Caco-2 (cell line): ENCODE measurements at regions not wholly inside any gene's neighbourhood (a gene's known extent, or its start where the extent isn't known, plus 50 kb on each side); places are given as distances from the start of the nearest gene placed in this dataset.
A peak's percentile ranks its signal among the peaks of the same experiment; 100 is the strongest.
"Not testable (repeated sequence)": the region's sequence is repeated elsewhere in the genome, so short reads cannot be mapped to it uniquely, and the experiment has no call there.

ENCODE experiments used
- BruUV-seq: library from RNA; stranded (reverse); fragments of 400-500 nt; replicated peaks from 2 replicates; lab custom pipeline; 2021; lab: Mats Ljungman, UMichigan
- CTCF ChIA-PET: fragments of 300-600 bp; sonication (Branson Sonifier 250); formaldehyde crosslinking; loops from one replicate; lab custom pipeline; 2022; ENCODE audit warnings: antibody characterized with exemption; lab: Charles Lee
- POLR2A ChIA-PET: fragments of 300-600 bp; sonication (Branson Sonifier 250); formaldehyde crosslinking; loops from one replicate; lab custom pipeline; 2022; ENCODE audit warnings: antibody characterized with exemption; lab: Charles Lee
- DNase-seq, 2 experiments: peaks; one replicate each; pipeline versions ENCODE4 v3.0.0 to v3.0.0-alpha.2; 2020 to 2022
- H3K27me3 ChIP-seq: replicated peaks from 2 replicates; pipeline ENCODE4 v1.6.0; 2011; ENCODE audit warnings: low read length; ENCODE audit not compliant: control insufficient read depth, insufficient read depth
- H3K36me3 ChIP-seq: 2 replicates; pipeline ENCODE4 v1.5.1; 2011; ENCODE audit warnings: low read length; ENCODE audit not compliant: control insufficient read depth, insufficient read depth
- H3K4me1 ChIP-seq: fragments of 250-450 bp; sonication (Bioruptor Pico); 2 replicates; pipeline ENCODE4 v1.5.1; 2020; ENCODE audit warnings: mild to moderate bottlenecking
- H3K4me3 ChIP-seq: 2 replicates; pipeline ENCODE4 v1.5.1; 2011; ENCODE audit warnings: low read depth, mild to moderate bottlenecking, control low read depth, low read length
- H3K9me3 ChIP-seq: fragments of 250-450 bp; sonication (Bioruptor Pico); 2 replicates; pipeline ENCODE4 v1.5.1; 2020; ENCODE audit warnings: mild to moderate bottlenecking, moderate library complexity
- H3K27ac Mint-ChIP-seq: one replicate; pipeline ENCODE4 v1.8.0; 2022; ENCODE audit warnings: mixed read lengths; ENCODE audit not compliant: unreplicated experiment
- H3K27me3 Mint-ChIP-seq: one replicate; pipeline ENCODE4 v1.8.0; 2022; ENCODE audit warnings: mixed read lengths; ENCODE audit not compliant: insufficient read depth, unreplicated experiment
- H3K36me3 Mint-ChIP-seq: one replicate; pipeline ENCODE4 v1.8.0; 2022; ENCODE audit warnings: mild to moderate bottlenecking, mixed read lengths; ENCODE audit not compliant: insufficient read depth, unreplicated experiment
- H3K4me1 Mint-ChIP-seq: one replicate; pipeline ENCODE4 v1.8.0; 2022; ENCODE audit warnings: low read depth, mixed read lengths; ENCODE audit not compliant: unreplicated experiment
- H3K4me3 Mint-ChIP-seq: one replicate; pipeline ENCODE4 v1.8.0; 2022; ENCODE audit warnings: mild to moderate bottlenecking, moderate library complexity, mixed read lengths; ENCODE audit not compliant: unreplicated experiment
- H3K9me3 Mint-ChIP-seq: one replicate; pipeline ENCODE4 v1.8.0; 2022; ENCODE audit warnings: mixed read lengths; ENCODE audit not compliant: unreplicated experiment
- CTCF ChIP-seq, 2 experiments: fragments of 200-600 bp in 1 of 2; IDR thresholded peaks; 1 replicate in 1 of 2; 2 replicates in 1 of 2; pipeline versions ENCODE4 v1.5.1 to v1.8.0; 2011 to 2022; ENCODE audit warnings: antibody characterized with exemption in 1 of 2, control low read depth in 1 of 2, inconsistent platforms in 1 of 2, low read depth in 1 of 2, low read length in 1 of 2, mild to moderate bottlenecking in 1 of 2, moderate library complexity in 1 of 2; ENCODE audit not compliant: insufficient read depth in 1 of 2, severe bottlenecking in 1 of 2, unreplicated experiment in 1 of 2
- intact Hi-C: fragments of 100-400 bp; cut with micrococcal nuclease; formaldehyde crosslinking; loops from one replicate; pipeline ENCODE4 v1.10.0; 2022; ENCODE audit not compliant: unreplicated experiment

DNA sequence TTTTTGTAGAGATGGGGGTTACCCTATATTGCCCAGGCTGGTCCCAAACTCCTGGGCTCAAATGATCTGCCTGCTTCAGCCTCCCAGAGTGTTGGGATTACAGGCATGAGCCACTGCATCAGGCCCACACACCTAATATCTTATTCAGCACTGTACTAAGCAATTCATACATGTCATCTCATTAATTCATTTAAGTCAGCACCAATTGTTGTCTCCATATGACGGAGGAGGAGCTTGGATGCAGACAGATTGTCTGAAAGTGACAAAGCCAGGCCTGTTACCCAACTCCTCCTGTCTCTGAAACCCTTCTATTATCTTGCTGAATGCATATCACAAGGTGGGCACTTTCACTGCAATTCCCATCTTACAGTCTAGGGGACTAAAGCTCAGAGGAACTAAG, 57.5 kb upstream of the ALX4 start:
- no peaks in the 10 kb centered on the region for H3K9me3 ChIP-seq
- no peaks in the 10 kb centered on the region for H3K36me3 ChIP-seq
- CTCF ChIA-PET = no interaction called here
- Mint-ChIP-seq H3K36me3 (no peaks in the 10 kb centered on the region), H3K4me3 (no peak overlapping the region), H3K27me3 (peaks cover 10% of the 10 kb centered on the region), H3K27ac (no peak overlapping the region), H3K9me3 (no peaks in the 10 kb centered on the region), H3K4me1 (no peaks in the 10 kb centered on the region)
- TF ChIP-seq CTCF (IDR thresholded peaks at IDR 0.05; ENCODE audit: insufficient read depth in 1 of 2, low read depth in 1 of 2, low read length in 1 of 2, severe bottlenecking in 1 of 2, unreplicated experiment in 1 of 2) = no peak
- no peaks in the 10 kb centered on the region for H3K27me3 ChIP-seq
- H3K4me3 ChIP-seq = no peak overlapping the region
- H3K4me1 ChIP-seq = no peaks in the 10 kb centered on the region
- intact Hi-C loops = no loop called here
- POLR2A ChIA-PET = no interaction called here
- no TSS peak for BruUV-seq
- DNase-seq = no peak

GRCh38 chr11:44368886-44369285, 58.9 kb upstream of the ALX4 start:
- ChIA-PET POLR2A (no interaction called here), CTCF (no interaction called here)
- DNase-seq = no peak
- peaks cover 3% of the 10 kb centered on the region for H3K27me3 Mint-ChIP-seq
- H3K36me3 Mint-ChIP-seq = no peaks in the 10 kb centered on the region
- no peak for TF ChIP-seq CTCF (IDR thresholded peaks at IDR 0.05; ENCODE audit: insufficient read depth in 1 of 2, low read depth in 1 of 2, low read length in 1 of 2, severe bottlenecking in 1 of 2, unreplicated experiment in 1 of 2)
- Histone ChIP-seq H3K27me3 (no peaks in the 10 kb centered on the region; the same call in 1 of the 2 replicates), H3K4me3 (no peak overlapping the region), H3K36me3 (no peaks in the 10 kb centered on the region), H3K4me1 (no peaks in the 10 kb centered on the region), H3K9me3 (no peaks in the 10 kb centered on the region)
- no peak overlapping the region for H3K4me3 Mint-ChIP-seq
- H3K9me3 Mint-ChIP-seq = no peaks in the 10 kb centered on the region
- BruUV-seq = no TSS peak
- H3K27ac Mint-ChIP-seq = no peak overlapping the region
- intact Hi-C loops = no loop called here
- no peaks in the 10 kb centered on the region for H3K4me1 Mint-ChIP-seq

DNA sequence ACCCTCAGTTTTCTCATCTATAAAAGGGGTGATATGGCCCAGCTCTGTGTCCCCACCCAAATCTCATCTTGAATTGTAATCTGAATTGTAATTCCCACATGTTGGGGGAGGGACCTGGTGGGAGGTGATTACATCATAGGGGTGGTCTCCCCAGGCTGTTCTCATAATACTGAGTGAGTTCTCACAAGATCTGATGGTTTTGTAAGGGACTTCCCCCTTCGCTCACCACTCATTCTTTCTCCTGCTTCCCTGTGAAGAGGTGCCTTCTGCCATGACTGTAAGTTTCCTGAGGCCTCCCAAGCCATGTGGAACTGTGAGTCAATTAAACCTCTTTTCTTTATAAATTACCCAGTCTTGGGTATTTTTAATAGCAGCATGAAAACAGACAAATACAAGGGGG, 61.1 kb upstream of the ALX4 start:
- H3K9me3 Mint-ChIP-seq, BruUV-seq, H3K27me3 ChIP-seq, H3K4me3 ChIP-seq, H3K4me1 Mint-ChIP-seq, H3K36me3 ChIP-seq, H3K4me1 ChIP-seq, intact Hi-C loops, CTCF ChIA-PET, H3K4me3 Mint-ChIP-seq, POLR2A ChIA-PET, H3K27ac Mint-ChIP-seq, H3K9me3 ChIP-seq, H3K27me3 Mint-ChIP-seq, H3K36me3 Mint-ChIP-seq: not testable (repeated sequence)
- peak in 1 of 2 experiments; percentile 1 for DNase-seq

DNA sequence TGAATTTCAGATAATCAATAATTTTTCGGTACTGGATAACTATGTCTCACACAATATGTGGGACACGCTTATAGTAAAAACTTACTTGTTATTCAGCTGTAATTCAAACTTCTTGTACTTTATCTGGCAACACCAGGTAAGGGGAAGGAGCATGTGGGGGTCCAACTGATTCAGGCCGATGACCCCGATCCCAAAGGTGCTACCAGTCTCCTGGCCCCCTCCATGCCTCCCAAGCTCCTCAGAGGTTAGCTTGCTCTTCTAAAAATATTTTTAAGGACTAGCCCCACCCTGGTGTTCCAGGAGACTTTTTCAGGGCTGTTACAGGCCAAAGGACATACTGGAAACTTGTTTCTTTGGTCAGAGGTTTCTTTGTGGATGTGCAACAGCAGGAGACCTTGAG, 61.8 kb upstream of the ALX4 start:
- Mint-ChIP-seq H3K27me3 (no peaks in the 10 kb centered on the region), H3K4me1 (no peaks in the 10 kb centered on the region), H3K27ac (no peak overlapping the region), H3K9me3 (no peaks in the 10 kb centered on the region), H3K4me3 (no peak overlapping the region), H3K36me3 (no peaks in the 10 kb centered on the region)
- ChIA-PET CTCF (no interaction called here), POLR2A (no interaction called here)
- Histone ChIP-seq H3K27me3 (no peaks in the 10 kb centered on the region; the same call in 1 of the 2 replicates), H3K36me3 (no peaks in the 10 kb centered on the region), H3K9me3 (no peaks in the 10 kb centered on the region), H3K4me1 (no peaks in the 10 kb centered on the region), H3K4me3 (no peak overlapping the region)
- no TSS peak for BruUV-seq
- intact Hi-C loops = no loop called here
- no peak for TF ChIP-seq CTCF (IDR thresholded peaks at IDR 0.05; ENCODE audit: insufficient read depth in 1 of 2, low read depth in 1 of 2, low read length in 1 of 2, severe bottlenecking in 1 of 2, unreplicated experiment in 1 of 2)
- peak in 1 of 2 experiments; percentile 11 for DNase-seq
